Ovary (tissue), 3 donors: ENCODE measurements at regions not wholly inside any gene's neighbourhood (a gene's known extent, or its start where the extent isn't known, plus 50 kb on each side); places are given as distances from the start of the nearest gene placed in this dataset.

Experiments used
- CTCF ChIP-seq, 3 donors: fragments of 450-650 bp in 2 of 3; fragments of 200-600 bp in 1 of 3; IDR thresholded peaks; one replicate each; pipeline versions ENCODE4 v1.5.1 to v1.8.0; 2016 to 2022; ENCODE audit warnings: antibody characterized with exemption in 3 of 3, mild to moderate bottlenecking in 1 of 3
- EP300 ChIP-seq: sonication (generic); formaldehyde crosslinking; IDR thresholded peaks from one replicate; pipeline ENCODE4 v1.6.1; 2017; ENCODE audit warnings: antibody characterized with exemption
- POLR2A ChIP-seq: fragments of 450-650 bp; IDR thresholded peaks from one replicate; pipeline ENCODE4 v1.6.1; 2017; ENCODE audit warnings: antibody characterized with exemption, mild to moderate bottlenecking, moderate library complexity
- donor health status: DM: no; HTN: no; CAD: no.

GRCh38 chr17:53420035-53420641 lies 402.6 kb upstream of the KIF2B start:
- TF ChIP-seq CTCF (IDR thresholded peaks at IDR 0.05) (no peak), POLR2A (no peak), EP300 (no peak)
